ENCODE measurements at regions not wholly inside any gene's neighbourhood (a gene's known extent, or its start where the extent isn't known, plus 50 kb on each side); places are given as distances from the start of the nearest gene placed in this dataset.
"Not testable (repeated sequence)": the region's sequence is repeated elsewhere in the genome, so short reads cannot be mapped to it uniquely, and the experiment has no call there.

DNA sequence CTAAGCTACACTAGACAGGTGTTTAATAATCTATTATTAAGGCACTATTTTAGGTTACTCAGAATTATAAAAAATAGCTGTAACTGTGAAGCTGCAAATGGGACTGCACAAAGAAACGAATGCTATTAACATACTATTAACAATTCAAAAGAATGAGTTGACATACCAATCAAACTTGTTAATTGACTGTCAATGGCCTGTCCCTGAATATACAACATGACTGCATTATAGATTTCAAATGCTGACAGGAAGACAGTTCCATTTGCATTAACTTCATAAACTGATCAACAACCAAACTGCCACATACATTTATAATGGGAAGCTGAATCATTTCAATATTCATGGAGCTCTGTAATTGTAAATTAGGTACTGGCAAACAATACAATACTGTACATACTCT lies 169.0 kb upstream of the NANOGP8 start:
- Histone ChIP-seq H3K36me3 (no peaks in the 10 kb centered on the region), H3K27ac (no peak overlapping the region), H3K27me3 (no peaks in the 10 kb centered on the region), H3K9me3 (no peaks in the 10 kb centered on the region), H3K4me3 (no peak overlapping the region), H3K4me1 (no peaks in the 10 kb centered on the region)
- DNase-seq (no peak), ATAC-seq (no peak)
- intact Hi-C loops (cut with DNase I): no loop called here
- TF ChIP-seq, protein P1, sequence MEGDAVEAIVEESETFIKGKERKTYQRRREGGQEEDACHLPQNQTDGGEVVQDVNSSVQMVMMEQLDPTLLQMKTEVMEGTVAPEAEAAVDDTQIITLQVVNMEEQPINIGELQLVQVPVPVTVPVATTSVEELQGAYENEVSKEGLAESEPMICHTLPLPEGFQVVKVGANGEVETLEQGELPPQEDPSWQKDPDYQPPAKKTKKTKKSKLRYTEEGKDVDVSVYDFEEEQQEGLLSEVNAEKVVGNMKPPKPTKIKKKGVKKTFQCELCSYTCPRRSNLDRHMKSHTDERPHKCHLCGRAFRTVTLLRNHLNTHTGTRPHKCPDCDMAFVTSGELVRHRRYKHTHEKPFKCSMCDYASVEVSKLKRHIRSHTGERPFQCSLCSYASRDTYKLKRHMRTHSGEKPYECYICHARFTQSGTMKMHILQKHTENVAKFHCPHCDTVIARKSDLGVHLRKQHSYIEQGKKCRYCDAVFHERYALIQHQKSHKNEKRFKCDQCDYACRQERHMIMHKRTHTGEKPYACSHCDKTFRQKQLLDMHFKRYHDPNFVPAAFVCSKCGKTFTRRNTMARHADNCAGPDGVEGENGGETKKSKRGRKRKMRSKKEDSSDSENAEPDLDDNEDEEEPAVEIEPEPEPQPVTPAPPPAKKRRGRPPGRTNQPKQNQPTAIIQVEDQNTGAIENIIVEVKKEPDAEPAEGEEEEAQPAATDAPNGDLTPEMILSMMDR (IDR thresholded peaks at IDR 0.05): no peak

DNA sequence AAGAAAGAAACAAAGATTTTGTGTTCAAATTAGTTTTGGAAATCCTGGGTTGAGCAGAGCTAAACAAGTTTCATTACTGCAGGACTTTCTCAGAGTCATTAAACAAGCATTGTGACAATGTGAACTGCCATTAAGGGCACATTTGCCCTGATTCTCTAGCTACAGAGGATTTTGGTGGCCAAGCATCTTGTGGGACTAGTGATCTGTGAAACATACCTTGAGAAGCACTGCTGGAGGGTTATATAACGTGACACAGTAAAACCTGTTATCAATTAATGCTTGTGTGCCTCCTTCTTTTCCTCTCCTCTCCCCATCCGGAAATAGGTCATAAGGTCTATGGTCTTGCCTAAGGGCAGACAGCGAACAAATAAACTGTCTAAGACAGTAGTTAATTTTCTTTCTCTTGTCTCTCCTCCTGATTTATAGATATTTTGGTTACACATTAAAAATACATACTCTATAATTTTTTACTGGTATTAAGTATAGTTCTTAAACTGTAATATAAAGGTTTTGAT lies 167.3 kb upstream of the NANOGP8 start:
- Histone ChIP-seq H3K27ac (no peak overlapping the region), H3K9me3 (no peaks in the 10 kb centered on the region), H3K4me1 (no peaks in the 10 kb centered on the region), H3K27me3 (no peaks in the 10 kb centered on the region), H3K4me3 (no peak overlapping the region), H3K36me3 (no peaks in the 10 kb centered on the region)
- TF ChIP-seq, protein P1 (IDR thresholded peaks at IDR 0.05): no peak
- DNase-seq (no peak), ATAC-seq (no peak)
- intact Hi-C loops (cut with DNase I): no loop called here

DNA sequence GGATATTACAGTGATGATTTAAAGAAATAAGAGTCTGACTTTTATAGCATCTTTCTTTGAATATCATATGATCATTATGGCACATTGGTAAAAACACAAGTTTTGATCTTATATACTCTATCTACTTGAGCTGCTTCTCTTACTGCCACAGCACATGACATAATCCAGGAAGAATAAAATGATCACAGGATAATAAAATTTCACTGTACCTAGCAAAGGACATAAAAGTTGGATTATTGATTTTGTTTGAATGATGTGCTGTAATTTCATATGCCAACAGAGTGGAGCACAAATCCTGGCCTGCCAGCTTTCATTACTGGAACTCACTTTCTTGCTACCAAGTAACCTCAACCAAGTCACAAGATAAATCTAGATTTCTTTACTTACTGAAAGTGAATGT lies 162.1 kb upstream of the NANOGP8 start:
- intact Hi-C loops (cut with DNase I): no loop called here
- Histone ChIP-seq H3K27me3 (no peaks in the 10 kb centered on the region), H3K9me3 (no peaks in the 10 kb centered on the region), H3K27ac (no peak overlapping the region), H3K36me3 (no peaks in the 10 kb centered on the region), H3K4me3 (no peak overlapping the region), H3K4me1 (no peaks in the 10 kb centered on the region)
- no peak for ATAC-seq
- TF ChIP-seq, protein P1 (IDR thresholded peaks at IDR 0.05): no peak
- DNase-seq: no peak

- Histone ChIP-seq H3K27me3 (no peaks in the 10 kb centered on the region), H3K36me3 (no peaks in the 10 kb centered on the region), H3K9me3 (no peaks in the 10 kb centered on the region), H3K4me3 (no peak overlapping the region), H3K4me1 (no peaks in the 10 kb centered on the region), H3K27ac (no peak overlapping the region)
- intact Hi-C loops (cut with DNase I): no loop called here
- DNase-seq: no peak
- TF ChIP-seq, protein P1 (IDR thresholded peaks at IDR 0.05): no peak
- no peak for ATAC-seq
Observed at GRCh38 chr15:35246451-35246850, 161.4 kb upstream of the NANOGP8 start.

- H3K27ac ChIP-seq; H3K4me1 ChIP-seq; ATAC-seq; intact Hi-C loops (cut with DNase I); H3K27me3 ChIP-seq; DNase-seq; H3K9me3 ChIP-seq; H3K36me3 ChIP-seq; H3K4me3 ChIP-seq: not testable (repeated sequence)
Observed at GRCh38 chr15:35245681-35246080, 160.6 kb upstream of the NANOGP8 start.

DNA sequence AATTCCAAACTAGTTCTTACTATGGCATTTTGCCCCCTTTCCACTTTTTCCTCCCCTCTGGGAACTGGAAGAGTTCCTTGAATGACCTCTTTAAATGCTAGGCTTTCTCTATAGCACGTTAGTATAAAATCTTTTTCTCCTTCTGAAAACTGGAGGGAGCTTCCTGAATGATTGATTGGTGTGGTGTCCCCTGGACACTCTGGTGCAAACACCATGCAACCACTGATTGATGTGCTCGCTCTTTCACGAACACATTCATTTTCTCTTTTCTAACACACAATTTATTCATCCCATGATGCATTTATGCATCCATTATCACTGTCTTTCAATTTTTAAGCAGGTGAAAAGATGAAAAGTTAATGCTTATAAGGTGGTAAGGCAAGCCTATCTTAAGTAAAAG lies 159.1 kb upstream of the NANOGP8 start:
- Histone ChIP-seq H3K27me3 (no peaks in the 10 kb centered on the region), H3K36me3 (no peaks in the 10 kb centered on the region), H3K4me3 (no peak overlapping the region), H3K27ac (no peak overlapping the region), H3K9me3 (no peaks in the 10 kb centered on the region), H3K4me1 (no peaks in the 10 kb centered on the region)
- TF ChIP-seq, protein P1 (IDR thresholded peaks at IDR 0.05): no peak
- ATAC-seq: no peak
- DNase-seq: no peak
- intact Hi-C loops (cut with DNase I): no loop called here

All from left lung (tissue), 4 donors.